NCI-H146 treated with DMSO at 0.1 percent for 48 hours (cell line): ENCODE measurements at regions not wholly inside any gene's neighbourhood (a gene's known extent, or its start where the extent isn't known, plus 50 kb on each side); places are given as distances from the start of the nearest gene placed in this dataset.

Experiments used
- DNase-seq: peaks from one replicate; lab custom pipeline; 2025; ENCODE audit not compliant: unreplicated experiment; lab: John Stamatoyannopoulos, UW

- no peak for DNase-seq
Measured at GRCh38 chr2:226011716-226012450, 612.4 kb downstream of the NYAP2 start.

DNA sequence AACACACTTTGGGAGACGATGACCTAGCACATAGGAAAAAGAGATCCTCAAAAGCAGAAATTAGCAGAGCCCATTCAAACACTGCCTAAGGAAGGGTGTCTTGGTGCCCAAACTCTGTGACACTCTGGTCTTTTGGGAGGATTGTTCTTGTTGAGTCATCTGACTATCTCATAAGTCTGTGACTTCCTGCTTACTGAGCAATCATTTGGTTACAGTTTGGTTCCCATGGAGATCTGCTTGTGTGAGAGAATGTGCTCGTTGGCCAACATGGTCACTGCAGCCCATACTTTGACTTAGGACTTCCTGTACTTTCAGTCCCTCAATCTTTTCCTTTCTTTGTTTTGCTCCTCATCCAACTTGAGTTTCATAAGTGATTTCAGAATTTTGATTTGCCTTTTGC lies 602.9 kb downstream of the NYAP2 start:
- no peak for DNase-seq

DNA sequence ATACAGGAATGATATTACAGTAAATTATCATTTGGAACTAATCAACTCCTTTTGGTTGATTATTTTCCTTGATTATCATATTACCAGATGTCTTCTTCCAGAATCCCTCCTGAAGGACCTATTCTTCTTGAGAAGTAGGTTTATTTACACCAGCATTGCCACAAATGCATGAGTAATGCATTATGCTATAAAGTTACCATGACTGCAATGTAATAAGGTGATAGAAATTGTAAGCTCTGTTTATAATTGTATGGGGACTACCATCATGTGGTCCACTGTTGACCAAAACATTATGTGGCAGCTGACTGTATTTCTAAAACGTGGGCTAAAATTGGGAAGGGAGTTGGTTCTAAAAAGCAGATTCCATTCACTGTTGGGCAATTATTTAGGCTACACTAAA lies 602.2 kb downstream of the NYAP2 start:
- no peak for DNase-seq

DNA sequence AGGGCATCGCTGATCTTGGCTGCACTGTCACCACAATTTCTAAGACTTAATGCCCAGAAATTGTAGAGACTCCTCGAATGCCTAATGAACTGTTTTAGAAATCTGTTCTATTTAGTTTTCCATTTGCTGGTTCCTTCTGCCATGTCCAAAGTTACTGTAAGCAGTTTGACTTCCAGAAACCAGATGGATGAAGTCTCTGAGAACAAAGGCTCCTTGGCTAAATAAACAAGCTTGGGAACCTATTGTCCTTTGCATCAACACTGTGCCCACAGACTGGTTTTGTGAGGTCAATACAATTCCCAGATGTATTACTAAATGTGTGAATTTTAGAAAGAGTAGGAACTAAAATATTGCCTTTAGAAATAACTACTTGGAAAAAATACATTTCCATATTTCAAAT lies 600.2 kb downstream of the NYAP2 start:
- DNase-seq: no peak

DNA sequence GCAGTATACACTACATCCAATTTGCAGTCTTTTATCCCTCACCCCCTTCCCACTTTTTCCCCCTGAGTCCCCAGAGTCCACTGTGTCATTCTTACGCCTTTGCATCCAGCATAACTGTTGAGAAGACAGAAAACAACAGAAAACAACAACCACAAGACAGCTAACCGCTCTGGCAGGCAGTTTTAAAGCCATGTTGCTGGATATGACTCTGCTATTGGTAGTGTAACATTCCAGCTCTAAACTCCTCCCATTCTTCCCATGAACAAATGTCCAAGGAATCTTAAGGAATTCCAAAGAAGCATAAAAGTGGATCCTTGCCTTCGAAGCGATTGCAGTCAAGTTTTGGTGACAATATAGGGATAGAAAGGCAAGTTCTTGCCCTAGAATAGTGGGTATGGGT lies 599.1 kb downstream of the NYAP2 start:
- DNase-seq: no peak

GRCh38 chr2:225998116-225998515 lies 598.6 kb downstream of the NYAP2 start:
- DNase-seq: no peak

GRCh38 chr2:225996462-225996828 lies 596.9 kb downstream of the NYAP2 start:
- DNase-seq: no peak

DNA sequence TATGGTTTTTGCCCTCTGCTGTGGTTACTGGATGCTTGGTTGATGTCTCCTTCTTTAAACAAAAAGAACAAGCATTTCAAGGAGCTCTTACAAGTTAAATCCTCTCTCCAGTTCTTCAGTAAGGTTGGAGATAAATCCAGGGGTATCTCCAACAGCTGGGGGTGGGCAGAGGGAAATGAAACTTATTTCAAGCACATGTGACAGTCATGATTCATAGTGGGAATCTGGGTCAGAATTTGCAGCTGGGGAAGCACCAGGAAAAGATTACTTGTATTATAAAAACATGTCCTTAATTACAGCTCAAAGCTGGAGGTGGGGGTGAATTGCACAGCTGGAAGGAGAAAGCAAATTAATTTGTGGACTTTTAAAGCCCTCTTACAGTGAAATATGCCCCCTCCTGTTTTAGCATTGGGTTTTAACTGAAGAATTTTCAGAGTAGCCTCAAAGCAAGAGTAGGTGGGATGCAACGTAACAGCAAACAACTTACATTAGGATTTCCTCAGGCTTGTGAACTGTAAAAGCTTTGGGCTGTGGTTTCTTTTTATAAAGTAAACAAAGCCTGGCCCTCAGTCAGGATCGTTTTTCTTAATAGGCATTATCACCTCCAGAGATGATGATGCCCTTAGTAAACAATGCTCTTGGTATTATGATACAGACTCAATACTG lies 596.4 kb downstream of the NYAP2 start:
- DNase-seq: no peak

DNA sequence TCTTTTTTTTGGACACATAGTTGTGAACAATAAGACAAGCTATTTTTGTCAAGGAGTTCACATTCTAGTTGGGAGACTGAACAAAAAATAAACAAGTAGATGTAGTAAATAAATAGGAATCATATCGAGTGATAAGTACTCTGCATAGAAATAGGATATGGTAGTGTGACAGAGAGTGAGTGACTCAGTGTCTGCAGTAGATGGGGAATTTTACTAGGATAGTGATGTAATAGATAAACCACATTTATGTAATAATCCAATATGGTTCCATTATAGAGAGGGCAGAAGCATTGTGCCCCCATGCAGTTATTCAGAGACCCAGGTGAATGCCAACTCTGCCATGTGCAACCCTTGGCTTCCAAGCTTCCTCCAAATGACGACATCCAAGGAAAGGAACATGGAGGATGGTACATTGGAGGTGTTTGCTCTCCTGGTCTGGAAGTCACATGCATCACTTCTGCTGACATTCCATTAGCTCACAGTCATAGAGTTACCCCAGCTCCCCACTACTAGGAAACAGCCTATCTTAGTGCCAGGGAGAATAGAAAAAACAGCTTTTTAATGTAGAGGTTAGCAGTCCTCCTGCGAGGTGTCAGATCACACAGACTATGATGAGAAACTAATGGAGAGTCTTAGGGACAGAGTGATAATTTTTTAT lies 595.4 kb downstream of the NYAP2 start:
- no peak for DNase-seq

DNA sequence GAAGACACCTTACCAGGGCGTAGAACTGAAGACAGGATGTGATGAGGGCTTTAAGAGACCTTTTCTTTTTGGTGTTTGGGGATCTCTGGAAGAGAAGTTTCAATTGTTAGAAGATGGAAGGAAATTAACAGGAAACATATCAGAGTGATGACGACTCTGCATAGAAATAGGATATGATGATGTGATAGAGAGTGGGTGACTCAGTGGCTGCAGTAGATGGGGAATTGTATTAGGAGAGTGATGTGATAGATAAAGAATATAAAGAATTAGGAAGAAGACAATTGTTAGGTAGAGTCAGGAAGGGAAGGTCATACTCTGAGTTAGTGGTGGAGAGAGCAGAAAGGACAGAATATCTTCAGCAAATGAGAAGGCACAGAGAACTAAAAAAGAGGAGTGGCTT lies 593.9 kb downstream of the NYAP2 start:
- no peak for DNase-seq

GRCh38 chr2:225989809-225990208 lies 590.3 kb downstream of the NYAP2 start:
- no peak for DNase-seq

DNA sequence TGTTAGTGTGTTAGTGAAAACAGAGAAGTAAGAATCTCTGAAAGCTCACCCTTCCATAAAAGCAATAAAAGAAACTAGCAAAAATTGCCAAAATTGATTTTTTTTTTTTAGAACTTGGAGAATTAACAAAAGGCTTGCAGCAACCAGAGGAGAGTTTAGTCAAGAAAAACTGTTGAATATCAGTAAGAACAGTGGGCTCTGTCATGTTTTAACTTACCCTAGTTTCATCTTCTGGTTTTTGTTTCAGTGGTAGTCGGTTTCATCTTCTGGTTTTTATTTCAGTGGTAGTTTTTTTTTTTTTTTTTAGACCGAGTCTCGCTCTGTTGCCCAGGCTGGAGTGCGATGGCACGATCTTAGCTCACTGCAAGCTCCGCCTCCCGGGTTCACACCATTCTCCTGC lies 580.9 kb downstream of the NYAP2 start:
- DNase-seq: no peak

DNA sequence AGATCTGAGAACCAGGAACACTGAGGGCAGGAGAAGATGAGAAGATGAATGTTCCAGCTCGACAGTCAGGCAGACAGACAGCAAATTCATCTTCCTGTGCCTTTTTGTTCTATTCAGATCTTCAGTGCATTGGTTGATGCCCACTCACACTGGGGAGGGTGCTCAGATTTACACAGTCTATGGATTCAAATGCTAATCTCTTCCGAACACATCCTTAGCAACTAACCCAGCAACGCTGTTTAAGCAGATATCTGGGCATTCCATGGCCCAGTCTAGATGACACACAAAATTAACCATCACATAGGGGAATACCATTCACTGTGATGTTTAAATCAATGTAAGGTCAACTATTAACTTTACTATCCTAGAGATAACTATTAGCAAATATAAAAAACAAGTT lies 571.9 kb downstream of the NYAP2 start:
- DNase-seq: no peak

- DNase-seq: no peak
Measured at GRCh38 chr2:225948903-225949302, 549.4 kb downstream of the NYAP2 start.

DNA sequence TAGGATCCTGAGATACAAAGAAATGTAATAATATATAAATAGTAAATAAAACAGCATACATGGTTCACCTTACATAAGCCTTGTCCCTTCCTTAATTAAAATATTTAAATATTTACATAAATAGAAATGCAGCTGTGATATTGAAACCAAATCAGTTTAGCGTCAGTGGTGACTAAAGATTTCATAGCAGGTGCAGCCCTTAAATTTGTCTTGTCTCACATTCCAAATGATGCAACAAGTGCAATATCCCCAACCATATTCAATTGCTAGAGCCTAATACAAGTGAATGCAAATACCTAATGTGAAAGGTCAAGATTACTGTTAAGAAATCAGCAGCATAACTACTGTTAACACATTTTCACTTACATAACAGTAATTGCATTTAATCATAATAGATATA lies 539.5 kb downstream of the NYAP2 start:
- no peak for DNase-seq

GRCh38 chr2:225937625-225938187 lies 538.2 kb downstream of the NYAP2 start:
- no peak for DNase-seq

DNA sequence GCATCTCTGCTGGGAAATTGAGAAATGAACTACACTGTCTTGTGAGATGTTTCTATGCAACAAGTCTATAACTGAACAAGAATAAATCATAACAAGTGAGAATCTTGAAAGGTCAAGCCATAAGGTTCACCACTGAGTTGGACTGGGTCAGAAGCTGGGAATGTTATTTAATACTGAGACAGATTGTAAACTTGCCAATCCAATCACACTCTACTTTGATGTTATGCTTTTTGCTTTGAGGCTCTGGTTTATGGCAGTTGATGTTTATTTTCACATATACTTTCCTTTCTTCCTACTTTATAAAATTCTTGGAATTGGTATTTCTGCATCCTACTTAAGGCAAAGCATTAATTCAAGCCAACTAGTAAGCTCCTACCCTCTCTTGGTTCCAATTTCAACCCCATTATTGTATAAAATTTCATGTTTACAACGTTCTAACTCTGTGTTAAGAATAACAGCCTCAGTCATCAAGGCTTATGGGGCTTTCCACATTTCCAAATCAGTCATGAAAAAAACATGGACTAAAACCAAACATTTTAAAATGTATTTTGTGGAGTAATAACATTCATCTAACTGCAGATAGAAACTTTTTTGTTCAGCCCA lies 533.4 kb downstream of the NYAP2 start:
- no peak for DNase-seq

DNA sequence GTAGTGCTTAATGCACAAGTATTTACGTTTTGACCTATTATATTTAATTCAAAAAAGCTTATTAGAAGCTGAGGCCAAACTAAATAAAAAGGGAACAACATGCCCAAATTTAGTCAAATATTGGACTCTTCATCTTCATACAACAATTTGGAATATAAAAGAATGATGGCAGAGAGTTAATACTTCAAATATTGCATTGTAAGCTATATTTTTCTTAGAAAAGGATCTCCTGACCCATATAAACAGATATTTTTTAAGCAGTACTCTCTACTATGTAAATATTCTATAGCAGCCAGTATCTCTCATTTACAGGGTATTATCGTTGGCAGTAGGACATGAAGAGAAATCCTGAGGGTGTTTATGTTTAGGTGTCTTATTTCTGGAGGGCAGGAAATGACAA lies 531.2 kb downstream of the NYAP2 start:
- no peak for DNase-seq

DNA sequence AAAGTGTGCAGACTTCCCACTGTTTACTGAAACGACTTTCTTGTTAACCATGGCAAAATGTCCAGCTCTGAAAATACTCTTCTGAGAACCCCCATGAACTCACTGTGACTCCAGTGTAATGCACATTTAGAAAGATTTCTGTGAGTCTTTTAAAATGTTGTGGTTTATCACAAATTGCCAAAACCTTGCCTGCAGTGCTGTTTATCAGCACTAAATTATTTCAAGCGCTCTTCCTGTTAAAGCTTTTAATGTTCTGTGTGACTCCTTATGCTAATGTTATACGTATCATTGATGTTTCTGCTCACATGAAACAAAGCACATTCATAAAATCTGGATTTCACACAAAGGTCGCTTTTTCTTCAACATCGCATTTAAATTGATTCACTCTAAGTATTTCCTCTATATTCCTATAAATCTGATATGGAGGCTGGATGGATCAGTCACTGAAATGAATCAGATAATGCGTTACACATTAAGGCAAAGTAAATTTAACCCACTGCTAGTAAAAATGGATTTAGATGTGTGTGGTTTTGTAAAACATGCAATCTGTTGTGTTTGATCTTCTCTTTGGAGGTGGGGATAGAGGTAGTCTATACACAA lies 521.2 kb downstream of the NYAP2 start:
- no peak for DNase-seq

DNA sequence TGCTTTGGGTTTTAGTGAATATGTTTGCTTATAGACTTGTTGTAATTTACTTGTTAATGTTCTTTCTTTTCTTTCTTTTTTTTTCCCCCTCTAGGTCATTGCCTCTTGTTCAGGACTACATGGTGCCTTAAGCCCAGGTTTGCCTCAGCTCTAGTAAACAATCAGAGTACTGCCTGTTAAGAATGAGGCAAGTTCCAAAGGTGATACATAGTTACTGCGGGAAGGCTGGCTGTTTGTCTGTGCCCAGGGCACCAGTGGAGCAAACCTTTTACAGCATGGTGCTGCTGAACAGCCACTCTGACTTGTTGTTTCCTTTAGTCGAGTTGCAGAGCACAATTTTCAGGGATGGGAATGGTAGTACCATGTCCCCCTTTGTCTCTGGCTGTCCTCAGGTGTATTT lies 517.2 kb downstream of the NYAP2 start:
- no peak for DNase-seq

GRCh38 chr2:225911019-225911418 lies 511.5 kb downstream of the NYAP2 start:
- DNase-seq: no peak
